H1 (cell line): ENCODE measurements at regions not wholly inside any gene's neighbourhood (a gene's known extent, or its start where the extent isn't known, plus 50 kb on each side); places are given as distances from the start of the nearest gene placed in this dataset.

Source experiments
- CTCF ChIA-PET: fragments of 300-600 bp; sonication (Branson Sonifier 250); formaldehyde crosslinking; loops from one replicate; lab custom pipeline; 2021; ENCODE audit not compliant: partially characterized antibody; lab: Charles Lee
- POLR2A ChIA-PET: fragments of 300-600 bp; sonication (Branson Sonifier 250); formaldehyde crosslinking; loops from one replicate; lab custom pipeline; 2021; ENCODE audit warnings: inconsistent platforms; ENCODE audit not compliant: partially characterized antibody; lab: Charles Lee
- DNase-seq, 2 experiments: peaks; one replicate each; pipeline versions ENCODE4 v3.0.0 to v3.0.0-alpha.2; 2010 to 2022; ENCODE audit warnings: low spot score in 2 of 2, low read depth in 1 of 2, mixed read lengths in 1 of 2
- FAIRE-seq: peaks from 2 replicates; lab custom pipeline; 2011; peaks lifted over from hg19 to GRCh38; lab: Jason Lieb, UNC
- H2AFZ ChIP-seq: 2 replicates; pipeline ENCODE4 v1.8.1; 2012; ENCODE audit warnings: low read length, inconsistent platforms
- H2AK5ac ChIP-seq: 2 replicates; pipeline ENCODE4 v1.6.1; 2013; ENCODE audit warnings: low read depth, low read length
- H2BK120ac ChIP-seq: replicated peaks from 2 replicates; pipeline ENCODE3; 2013; ENCODE audit warnings: low read depth, low read length, inconsistent platforms
- H2BK12ac ChIP-seq: 2 replicates; pipeline ENCODE4 v1.6.1; 2013; ENCODE audit warnings: low read depth, low read length
- H2BK15ac ChIP-seq: 2 replicates; pipeline ENCODE4 v1.6.1; 2013; ENCODE audit warnings: low read length
- H2BK20ac ChIP-seq: 2 replicates; pipeline ENCODE4 v1.6.1; 2013; ENCODE audit warnings: low read length
- H2BK5ac ChIP-seq: 2 replicates; pipeline ENCODE4 v1.6.1; 2013; ENCODE audit warnings: low read depth, low read length
- H3K14ac ChIP-seq: 2 replicates; pipeline ENCODE4 v1.6.1; 2013; ENCODE audit warnings: inconsistent platforms; ENCODE audit not compliant: insufficient read length
- H3K18ac ChIP-seq: 2 replicates; pipeline ENCODE4 v1.6.1; 2013; ENCODE audit warnings: low read length; ENCODE audit errors: extremely low read depth
- H3K23ac ChIP-seq: 2 replicates; pipeline ENCODE4 v1.6.1; 2013; ENCODE audit warnings: inconsistent platforms; ENCODE audit not compliant: insufficient read length
- H3K23me2 ChIP-seq: 2 replicates; pipeline ENCODE4 v1.6.1; 2013; ENCODE audit warnings: low read depth, low read length
- H3K27ac ChIP-seq: 2 replicates; pipeline ENCODE4 v1.6.1; 2011; ENCODE audit warnings: low read depth, low read length, inconsistent platforms
- H3K27me3 ChIP-seq, 4 experiments: replicated peaks in 1 of 4; 1 replicate in 1 of 4; 2 replicates in 3 of 4; pipeline versions ENCODE4 v1.6.1 to v1.8.1; 2011 to 2013; ENCODE audit warnings: low read length in 3 of 4, mild to moderate bottlenecking in 3 of 4, inconsistent platforms in 2 of 4, mixed read lengths in 2 of 4, moderate library complexity in 1 of 4; ENCODE audit not compliant: control insufficient read depth in 3 of 4, insufficient read depth in 3 of 4; ENCODE audit errors: extremely low read depth in 1 of 4
- H3K36me3 ChIP-seq, 4 experiments: 2 replicates each; pipeline versions ENCODE4 v1.6.1 to v1.8.1; 2011 to 2013; ENCODE audit warnings: mild to moderate bottlenecking in 4 of 4, low read length in 3 of 4, moderate library complexity in 2 of 4, control low read depth in 1 of 4, inconsistent platforms in 1 of 4; ENCODE audit not compliant: insufficient read depth in 4 of 4, control insufficient read depth in 2 of 4
- H3K4ac ChIP-seq: replicated peaks from 2 replicates; pipeline ENCODE3; 2013; ENCODE audit warnings: low read length, low read depth, mixed read lengths, inconsistent platforms; ENCODE audit not compliant: insufficient read length
- H3K4me1 ChIP-seq, 4 experiments: replicated peaks in 1 of 4; 1 replicate in 1 of 4; 2 replicates in 3 of 4; pipeline versions ENCODE4 v1.6.1 to v1.8.1; 2011 to 2013; ENCODE audit warnings: low read length in 3 of 4, inconsistent platforms in 2 of 4, mixed read lengths in 1 of 4; ENCODE audit not compliant: insufficient read depth in 4 of 4, control insufficient read depth in 3 of 4
- H3K4me2 ChIP-seq, 2 experiments: 2 replicates each; pipeline versions ENCODE4 v1.6.1 to v1.8.1; 2011 to 2013; ENCODE audit warnings: low read depth in 2 of 2, low read length in 2 of 2, control low read depth in 1 of 2, inconsistent platforms in 1 of 2, mild to moderate bottlenecking in 1 of 2; ENCODE audit not compliant: insufficient read depth in 1 of 2
- H3K4me3 ChIP-seq, 4 experiments: fragments of 200-600, 300-600 bp in 1 of 4; sonication (generic), shearing (Covaris generic), sonication (Bioruptor Twin) in 1 of 4; 2 replicates each; pipeline versions ENCODE4 v1.5.1 to v1.8.1; 2011 to 2016; ENCODE audit warnings: low read length in 4 of 4, low read depth in 3 of 4, control low read depth in 2 of 4, inconsistent platforms in 2 of 4, mild to moderate bottlenecking in 2 of 4, mixed read lengths in 1 of 4, moderate library complexity in 1 of 4; ENCODE audit not compliant: insufficient read depth in 2 of 4; ENCODE audit errors: extremely low read depth in 1 of 4
- H3K56ac ChIP-seq: replicated peaks from 2 replicates; pipeline ENCODE3; 2013; ENCODE audit warnings: low read depth, mild to moderate bottlenecking, mixed read lengths, low read length, inconsistent platforms; ENCODE audit not compliant: insufficient read length
- H3K79me1 ChIP-seq: 2 replicates; pipeline ENCODE4 v1.6.1; 2013; ENCODE audit warnings: low read depth, low read length, control low read depth
- H3K79me2 ChIP-seq, 2 experiments: 2 replicates each; pipeline versions ENCODE4 v1.6.1 to v1.8.1; 2012 to 2013; ENCODE audit warnings: low read length in 2 of 2, mild to moderate bottlenecking in 2 of 2, inconsistent platforms in 1 of 2; ENCODE audit not compliant: insufficient read depth in 2 of 2, control insufficient read depth in 1 of 2
- H3K9ac ChIP-seq, 4 experiments: replicated peaks in 1 of 4; 1 replicate in 1 of 4; 2 replicates in 3 of 4; pipeline versions ENCODE4 v1.6.1 to v1.8.1; 2011 to 2013; ENCODE audit warnings: low read depth in 3 of 4, low read length in 3 of 4, control low read depth in 2 of 4, mild to moderate bottlenecking in 2 of 4, moderate library complexity in 2 of 4, inconsistent platforms in 1 of 4; ENCODE audit errors: extremely low read depth in 1 of 4
- H3K9me3 ChIP-seq, 2 experiments: 2 replicates each; pipeline versions ENCODE4 v1.6.1 to v1.8.1; 2012 to 2013; ENCODE audit warnings: mild to moderate bottlenecking in 2 of 2, moderate library complexity in 2 of 2, control low read depth in 1 of 2, inconsistent platforms in 1 of 2, low read depth in 1 of 2, low read length in 1 of 2, mixed read lengths in 1 of 2; ENCODE audit not compliant: insufficient read depth in 2 of 2
- H4K20me1 ChIP-seq, 2 experiments: replicated peaks in 1 of 2; 2 replicates each; pipeline versions ENCODE3 to v1.8.1; 2011 to 2013; ENCODE audit warnings: inconsistent platforms in 2 of 2, low read length in 2 of 2, mild to moderate bottlenecking in 1 of 2; ENCODE audit not compliant: insufficient read depth in 2 of 2, control insufficient read depth in 1 of 2
- H4K5ac ChIP-seq: 2 replicates; pipeline ENCODE4 v1.6.1; 2013; ENCODE audit warnings: low read length, low read depth, mixed read lengths, inconsistent platforms; ENCODE audit not compliant: insufficient read length
- H4K8ac ChIP-seq: 2 replicates; pipeline ENCODE4 v1.8.0; 2013; ENCODE audit warnings: mild to moderate bottlenecking, moderate library complexity, low read length, inconsistent platforms; ENCODE audit not compliant: insufficient read depth; ENCODE audit errors: extremely low read depth
- H4K91ac ChIP-seq: replicated peaks from 2 replicates; pipeline ENCODE3; 2013; ENCODE audit warnings: low read length, mixed read lengths, inconsistent platforms; ENCODE audit not compliant: insufficient read length
- CBX5 ChIP-seq: fragments of 300-800, 300-1000 bp; sonication (generic); IDR thresholded peaks from 2 replicates; pipeline ENCODE4 v1.7.1; 2016; ENCODE audit warnings: antibody characterized with exemption, low read length, low read depth
- JUN ChIP-seq: IDR thresholded peaks from 2 replicates; pipeline ENCODE4 v1.6.1; 2011; ENCODE audit warnings: low read depth, mild to moderate bottlenecking, improper control_type of control experiment, low read length
- KDM5A ChIP-seq: fragments of 200-600 bp; IDR thresholded peaks from 2 replicates; pipeline ENCODE4 v1.7.1; 2012; ENCODE audit warnings: mild to moderate bottlenecking, low read length, inconsistent platforms, mixed read lengths
- RAD21 ChIP-seq, 2 experiments: IDR thresholded peaks in 1 of 2; conservative IDR thresholded peaks in 1 of 2; 2 replicates each; pipeline ENCODE4 v1.6.1; 2011; ENCODE audit warnings: low read depth in 2 of 2, low read length in 2 of 2, improper control_type of control experiment in 1 of 2, inconsistent platforms in 1 of 2, mild to moderate bottlenecking in 1 of 2, moderate library complexity in 1 of 2
- WGBS, 2 experiments: shearing (Covaris generic) in 1 of 2; methylation state at CpG; one replicate each; pipeline versions ENCODE4 v1.1.6 to v1.1.7; 2013 to 2015; ENCODE audit warnings: low lambda C conversion rate in 2 of 2, mixed read lengths in 2 of 2, inconsistent platforms in 1 of 2, low coverage in 1 of 2, missing lambda C conversion rate in 1 of 2; ENCODE audit not compliant: insufficient replicate concordance in 2 of 2, insufficient coverage in 1 of 2, insufficient read length in 1 of 2; ENCODE audit errors: extremely low coverage in 1 of 2, missing lambda C conversion rate in 1 of 2; 5-methylcytosine and 5-hydroxymethylcytosine counted together
- TF ChIP-seq, protein P1 (sequence below): IDR thresholded peaks from 2 replicates; pipeline ENCODE4 v1.6.1; 2012; ENCODE audit warnings: inconsistent platforms
- TF ChIP-seq, protein P2 (sequence below), 3 experiments: IDR thresholded peaks; 1 replicate in 2 of 3; 2 replicates in 1 of 3; pipeline versions ENCODE4 v1.5.1 to v1.6.1; 2011; ENCODE audit warnings: low read length in 3 of 3, mild to moderate bottlenecking in 3 of 3, inconsistent platforms in 2 of 3, low read depth in 1 of 3, moderate library complexity in 1 of 3; ENCODE audit not compliant: insufficient read depth in 1 of 3; ENCODE audit errors: control extremely low read depth in 1 of 3

DNA sequence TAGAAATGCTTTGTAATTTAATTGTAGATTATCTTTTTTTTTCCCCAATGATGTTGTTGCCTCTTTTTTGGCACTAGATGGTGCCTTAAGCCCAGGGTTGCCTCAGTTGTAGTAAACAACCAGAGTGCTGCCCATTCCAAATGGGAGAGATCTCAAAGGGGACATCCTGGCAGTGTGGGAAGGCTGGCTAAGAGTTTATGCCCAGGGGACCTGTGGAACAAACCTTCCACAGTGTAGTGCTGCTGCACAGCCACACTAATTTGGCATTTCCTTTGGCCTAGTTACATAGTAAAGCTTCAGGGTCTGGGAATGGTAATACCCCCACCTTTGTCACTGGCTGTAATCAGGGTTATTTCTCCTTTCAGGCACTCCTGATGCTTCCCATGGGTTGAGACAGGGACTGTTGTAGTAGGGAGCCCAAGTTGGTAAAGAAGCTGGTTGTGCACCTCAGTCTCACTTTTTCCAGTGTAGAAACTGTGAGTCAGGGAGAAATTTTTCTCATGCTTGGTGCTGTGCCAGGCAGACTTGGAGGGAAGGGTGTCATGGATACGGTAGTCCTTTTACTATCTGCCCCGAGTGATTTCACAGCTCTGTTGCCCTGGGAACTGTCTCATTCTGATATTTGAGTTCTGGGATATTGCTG is 177.8 kb upstream of the ECI2 start:
- WGBS, 2 experiments = 93% methylated on average over 2 of the region's 2 CpGs; no CpG with 5 or more reads in 1 of the 2 experiments

More for the DNA sequence above, 177.8 kb upstream of the ECI2 start:
- ChIA-PET CTCF (interaction anchor here (0.6 to 2.1 kb wide), 5 partner anchors 307 to 783 kb away, joined by 3 to 6 read pairs (median 3); no protein-coding TSS in a partner anchor), POLR2A (no interaction called here)
- Histone ChIP-seq H2BK20ac (no peak overlapping the region), H3K79me2 (no peaks in the 10 kb centered on the region), H2BK5ac (no peak overlapping the region), H3K27me3 (peaks cover 0 to 3% (median 0%) of the 10 kb centered on the region in 4 experiments; a peak in 1 of 7 replicates), H2AFZ (peak overlapping the region; percentile 86; the same call in 1 of the 2 replicates), H4K20me1 (no peaks in the 10 kb centered on the region), H3K18ac (no peak overlapping the region), H3K4ac (no peak overlapping the region), H3K23ac (no peak overlapping the region), H3K9me3 (no peaks in the 10 kb centered on the region; a peak in 1 of 4 replicates), H2BK120ac (no peak overlapping the region), H2AK5ac (no peak overlapping the region), H3K14ac (no peak overlapping the region), H3K4me3 (no peak overlapping the region), H3K79me1 (no peaks in the 10 kb centered on the region), H3K56ac (no peak overlapping the region), H4K8ac (no peak overlapping the region), H2BK12ac (no peak overlapping the region), H2BK15ac (no peak overlapping the region; the same call in 1 of the 2 replicates), H4K5ac (no peak overlapping the region), H3K9ac (no peak overlapping the region), H3K36me3 (no peaks in the 10 kb centered on the region), H3K4me2 (no peak overlapping the region), H4K91ac (peak overlapping the region; percentile 34), H3K4me1 (peaks cover 0 to 5% (median 3%) of the 10 kb centered on the region in 4 experiments; a peak in 3 of 7 replicates), H3K27ac (no peak overlapping the region), H3K23me2 (no peaks in the 10 kb centered on the region)
- DNase-seq = no peak
- peak; percentile 45 for FAIRE-seq
- TF ChIP-seq RAD21 (IDR thresholded peaks at IDR 0.05 in 1 of 2, conservative IDR thresholded peaks at IDR 0.05 in 1 of 2; ENCODE audit: low read depth in 2 of 2, low read length in 2 of 2) (peak; percentile 93 to 95), JUN (no peak), CBX5 (no peak), KDM5A (no peak)
- TF ChIP-seq, protein P1, sequence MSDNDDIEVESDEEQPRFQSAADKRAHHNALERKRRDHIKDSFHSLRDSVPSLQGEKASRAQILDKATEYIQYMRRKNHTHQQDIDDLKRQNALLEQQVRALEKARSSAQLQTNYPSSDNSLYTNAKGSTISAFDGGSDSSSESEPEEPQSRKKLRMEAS = no peak
- TF ChIP-seq, protein P2, sequence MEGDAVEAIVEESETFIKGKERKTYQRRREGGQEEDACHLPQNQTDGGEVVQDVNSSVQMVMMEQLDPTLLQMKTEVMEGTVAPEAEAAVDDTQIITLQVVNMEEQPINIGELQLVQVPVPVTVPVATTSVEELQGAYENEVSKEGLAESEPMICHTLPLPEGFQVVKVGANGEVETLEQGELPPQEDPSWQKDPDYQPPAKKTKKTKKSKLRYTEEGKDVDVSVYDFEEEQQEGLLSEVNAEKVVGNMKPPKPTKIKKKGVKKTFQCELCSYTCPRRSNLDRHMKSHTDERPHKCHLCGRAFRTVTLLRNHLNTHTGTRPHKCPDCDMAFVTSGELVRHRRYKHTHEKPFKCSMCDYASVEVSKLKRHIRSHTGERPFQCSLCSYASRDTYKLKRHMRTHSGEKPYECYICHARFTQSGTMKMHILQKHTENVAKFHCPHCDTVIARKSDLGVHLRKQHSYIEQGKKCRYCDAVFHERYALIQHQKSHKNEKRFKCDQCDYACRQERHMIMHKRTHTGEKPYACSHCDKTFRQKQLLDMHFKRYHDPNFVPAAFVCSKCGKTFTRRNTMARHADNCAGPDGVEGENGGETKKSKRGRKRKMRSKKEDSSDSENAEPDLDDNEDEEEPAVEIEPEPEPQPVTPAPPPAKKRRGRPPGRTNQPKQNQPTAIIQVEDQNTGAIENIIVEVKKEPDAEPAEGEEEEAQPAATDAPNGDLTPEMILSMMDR (IDR thresholded peaks at IDR 0.05; ENCODE audit: control extremely low read depth in 1 of 3, insufficient read depth in 1 of 3, low read depth in 1 of 3, low read length in 3 of 3) = peak in 2 of 3 experiments; percentile 57 to 58; a peak in 3 of 4 replicates
